ENCODE measurements at regions not wholly inside any gene's neighbourhood (a gene's known extent, or its start where the extent isn't known, plus 50 kb on each side); places are given as distances from the start of the nearest gene placed in this dataset.

DNA sequence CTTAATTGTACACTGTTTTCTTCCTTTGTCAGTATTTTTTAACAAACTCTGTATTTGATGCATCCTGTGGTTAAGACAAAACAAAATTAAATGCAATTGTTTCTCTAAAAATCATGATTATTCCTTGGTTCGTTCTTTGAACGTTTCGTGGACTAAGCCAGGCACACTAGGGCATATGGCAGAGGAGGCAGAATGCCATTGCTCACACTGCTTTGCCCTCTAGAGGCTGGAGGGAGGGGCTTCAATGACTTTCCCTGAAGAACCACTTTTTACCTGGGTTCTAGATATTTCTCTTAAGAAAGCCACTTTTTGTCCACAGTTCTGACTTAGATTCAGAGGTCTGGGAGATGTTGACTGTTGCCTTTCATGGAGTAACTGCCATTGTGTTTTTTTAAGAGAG is 236.2 kb upstream of the ADAMTSL1 start:
- no peak for TF ChIP-seq POLR2A (IDR thresholded peaks at IDR 0.05)
- no peak for TF ChIP-seq CTCF (IDR thresholded peaks at IDR 0.05)
- TF ChIP-seq POLR2AphosphoS5 (IDR thresholded peaks at IDR 0.05): no peak

Data from prostate gland (tissue), 2 donors.